ENCODE measurements at regions not wholly inside any gene's neighbourhood (a gene's known extent, or its start where the extent isn't known, plus 50 kb on each side); places are given as distances from the start of the nearest gene placed in this dataset.

- 83% methylated on average over 6 of the region's 9 CpGs for WGBS (ENCODE audit: insufficient coverage)
Measured at GRCh38 chr5:106874974-106875373, 795.8 kb downstream of the EFNA5 start.

GRCh38 chr5:106874531-106874930, 796.2 kb downstream of the EFNA5 start:
- H3K4me1 ChIP-seq (ENCODE audit: control insufficient read depth in 2 of 2, insufficient read depth in 2 of 2, low read length in 2 of 2): no peaks in the 10 kb centered on the region
- peaks cover 0 to 27% (median 7%) of the 10 kb centered on the region in 3 donors for H3K9me3 ChIP-seq (ENCODE audit: control extremely low read depth in 1 of 3, control insufficient read depth in 2 of 3, insufficient read depth in 1 of 3, low read length in 2 of 3)
- ChIA-PET POLR2A (no interaction called here), CTCF (no interaction called here)
- ATAC-seq (ENCODE audit: low read depth) (no peak), DNase-seq (peak; percentile 1)
- no peaks in the 10 kb centered on the region for H3K27me3 ChIP-seq (replicated peaks in 1 of 4; ENCODE audit: control extremely low read depth in 1 of 4, control insufficient read depth in 3 of 4, insufficient read depth in 4 of 4, low read length in 3 of 4)
- H3K4me1 Mint-ChIP-seq: no peaks in the 10 kb centered on the region
- H4K20me1 ChIP-seq (ENCODE audit: control insufficient read depth, insufficient read depth, low read length, poor library complexity, severe bottlenecking): no peaks in the 10 kb centered on the region
- H3K27ac Mint-ChIP-seq: no peak overlapping the region
- no peak overlapping the region for H2AFZ ChIP-seq (ENCODE audit: insufficient read depth, low read depth, low read length, poor library complexity, severe bottlenecking)
- H3K27ac ChIP-seq (ENCODE audit: low read length in 2 of 2): no peak overlapping the region
- intact Hi-C loops (cut with micrococcal nuclease): no loop called here
- no peak overlapping the region for H3K4me2 ChIP-seq (replicated peaks; ENCODE audit: low read depth, low read length, poor library complexity, severe bottlenecking)
- no peak overlapping the region for H3K4me3 ChIP-seq (ENCODE audit: control extremely low read depth in 1 of 5, extremely low read depth in 1 of 5, insufficient read depth in 1 of 5, low read depth in 2 of 5, low read length in 4 of 5)
- H3K9ac ChIP-seq (ENCODE audit: low read length): no peak overlapping the region
- H3K36me3 ChIP-seq (replicated peaks in 1 of 2; ENCODE audit: control extremely low read depth in 1 of 2, control insufficient read depth in 1 of 2, extremely low read depth in 1 of 2, insufficient read depth in 2 of 2, low read length in 1 of 2): no peaks in the 10 kb centered on the region
- H3K9me3 Mint-ChIP-seq (ENCODE audit: insufficient read depth): peaks cover 2% of the 10 kb centered on the region
- no peak for TF ChIP-seq EZH2 (IDR thresholded peaks at IDR 0.05; ENCODE audit: borderline replicate concordance, insufficient read depth, low read depth, low read length, poor library complexity, severe bottlenecking)
- no peak for TF ChIP-seq CTCF (IDR thresholded peaks at IDR 0.05)
- H3K27me3 Mint-ChIP-seq: no peaks in the 10 kb centered on the region
- 98% methylated on average over 7 of the region's 7 CpGs for WGBS (ENCODE audit: insufficient coverage)
- no peak overlapping the region for H3K4me3 Mint-ChIP-seq
- H3K79me2 ChIP-seq (ENCODE audit: control insufficient read depth, insufficient read depth, low read length): no peaks in the 10 kb centered on the region

More at GRCh38 chr5:106874974-106875373, 795.8 kb downstream of the EFNA5 start:
- Histone ChIP-seq H3K27ac (ENCODE audit: low read length in 2 of 2) (no peak overlapping the region), H3K79me2 (ENCODE audit: control insufficient read depth, insufficient read depth, low read length) (no peaks in the 10 kb centered on the region), H3K36me3 (replicated peaks in 1 of 2; ENCODE audit: control extremely low read depth in 1 of 2, control insufficient read depth in 1 of 2, extremely low read depth in 1 of 2, insufficient read depth in 2 of 2, low read length in 1 of 2) (no peaks in the 10 kb centered on the region), H3K4me2 (replicated peaks; ENCODE audit: low read depth, low read length, poor library complexity, severe bottlenecking) (no peak overlapping the region), H2AFZ (ENCODE audit: insufficient read depth, low read depth, low read length, poor library complexity, severe bottlenecking) (no peak overlapping the region), H4K20me1 (ENCODE audit: control insufficient read depth, insufficient read depth, low read length, poor library complexity, severe bottlenecking) (no peaks in the 10 kb centered on the region), H3K4me1 (ENCODE audit: control insufficient read depth in 2 of 2, insufficient read depth in 2 of 2, low read length in 2 of 2) (no peaks in the 10 kb centered on the region), H3K9ac (ENCODE audit: low read length) (no peak overlapping the region), H3K4me3 (ENCODE audit: control extremely low read depth in 1 of 5, extremely low read depth in 1 of 5, insufficient read depth in 1 of 5, low read depth in 2 of 5, low read length in 4 of 5) (no peak overlapping the region), H3K9me3 (ENCODE audit: control extremely low read depth in 1 of 3, control insufficient read depth in 2 of 3, insufficient read depth in 1 of 3, low read length in 2 of 3) (peaks cover 0 to 27% (median 7%) of the 10 kb centered on the region in 3 donors), H3K27me3 (replicated peaks in 1 of 4; ENCODE audit: control extremely low read depth in 1 of 4, control insufficient read depth in 3 of 4, insufficient read depth in 4 of 4, low read length in 3 of 4) (no peaks in the 10 kb centered on the region)
- TF ChIP-seq CTCF (IDR thresholded peaks at IDR 0.05): no peak
- POLR2A ChIA-PET: no interaction called here
- H3K27ac Mint-ChIP-seq: no peak overlapping the region
- no peak overlapping the region for H3K4me3 Mint-ChIP-seq
- H3K27me3 Mint-ChIP-seq: no peaks in the 10 kb centered on the region
- DNase-seq: no peak
- intact Hi-C loops (cut with micrococcal nuclease): no loop called here
- H3K4me1 Mint-ChIP-seq: no peaks in the 10 kb centered on the region
- CTCF ChIA-PET: no interaction called here
- H3K9me3 Mint-ChIP-seq (ENCODE audit: insufficient read depth): peaks cover 2% of the 10 kb centered on the region
- ATAC-seq (ENCODE audit: low read depth): no peak
